ENCODE measurements at regions not wholly inside any gene's neighbourhood (a gene's known extent, or its start where the extent isn't known, plus 50 kb on each side); places are given as distances from the start of the nearest gene placed in this dataset.

DNA sequence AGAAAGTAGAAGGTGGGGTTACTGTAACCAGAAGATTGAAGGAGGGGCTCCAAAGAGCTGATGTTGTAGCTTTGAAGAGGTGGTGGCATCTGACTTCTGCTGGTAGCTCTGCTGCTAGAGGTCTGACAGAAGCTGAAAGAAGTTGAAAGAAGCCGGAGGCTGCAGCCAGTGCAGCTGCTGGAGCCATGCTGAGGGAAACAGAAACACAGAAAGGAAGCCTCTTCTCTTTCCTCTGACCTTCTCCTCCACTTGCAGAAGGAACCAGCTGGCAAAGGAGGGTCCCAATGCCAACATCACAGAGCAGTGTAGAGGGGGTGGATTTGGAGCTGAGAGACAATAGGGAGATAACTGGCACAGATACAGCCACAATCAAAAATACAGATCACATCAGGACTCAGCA is 89.3 kb upstream of the HHIP start:
- Histone ChIP-seq H3K4me1 (peaks cover 1% of the 10 kb centered on the region; the same call in 1 of the 3 replicates), H3K9me3 (no peaks in the 10 kb centered on the region), H3K27ac (no peak overlapping the region), H3K4me2 (no peak overlapping the region), H3K4me3 (no peak overlapping the region)
- FAIRE-seq, result no peak
- ChIA-PET CTCF (interaction anchor here (1.3 kb wide), 1 partner anchor 505 kb away, joined by 4 read pairs; no protein-coding TSS in a partner anchor), POLR2A (no interaction called here)
- no peak for DNase-seq (ENCODE audit: low read depth in 1 of 2, low spot score in 1 of 2)
- WGBS (ENCODE audit: missing lambda C conversion rate), result 90% methylated on average over 1 of the region's 1 CpG
- no peak for ATAC-seq
- TF ChIP-seq GATA3 (IDR thresholded peaks at IDR 0.05; ENCODE audit: borderline replicate concordance) (no peak), JUN (IDR thresholded peaks at IDR 0.05) (no peak), RAD21 (conservative IDR thresholded peaks at IDR 0.05 in 1 of 2, IDR thresholded peaks at IDR 0.05 in 1 of 2) (no peak), HOXB13 (CRISPR knock-in tag; IDR thresholded peaks at IDR 0.05; ENCODE audit: low read depth) (no peak), RARB (CRISPR knock-in tag; IDR thresholded peaks at IDR 0.05) (no peak), HDAC2 (IDR thresholded peaks at IDR 0.05) (no peak), ZC3H11A (IDR thresholded peaks at IDR 0.05) (no peak), TFCP2L1 (CRISPR knock-in tag; IDR thresholded peaks at IDR 0.05) (no peak), MYC (IDR thresholded peaks at IDR 0.05; ENCODE audit: borderline replicate concordance, low read length) (no peak), HOXA7 (CRISPR knock-in tag; IDR thresholded peaks at IDR 0.05) (no peak), FOXS1 (CRISPR knock-in tag; IDR thresholded peaks at IDR 0.05) (no peak), BHLHE40 (IDR thresholded peaks at IDR 0.05; ENCODE audit: low read depth, low read length) (no peak), RCOR1 (IDR thresholded peaks at IDR 0.05; ENCODE audit: low read depth, low read length) (no peak), EHF (CRISPR knock-in tag; IDR thresholded peaks at IDR 0.05) (no peak), KDM5A (IDR thresholded peaks at IDR 0.05) (no peak), CBX8 (IDR thresholded peaks at IDR 0.05) (no peak), TP53 (CRISPR knock-in tag; IDR thresholded peaks at IDR 0.05) (no peak)
- TF ChIP-seq, protein P1, sequence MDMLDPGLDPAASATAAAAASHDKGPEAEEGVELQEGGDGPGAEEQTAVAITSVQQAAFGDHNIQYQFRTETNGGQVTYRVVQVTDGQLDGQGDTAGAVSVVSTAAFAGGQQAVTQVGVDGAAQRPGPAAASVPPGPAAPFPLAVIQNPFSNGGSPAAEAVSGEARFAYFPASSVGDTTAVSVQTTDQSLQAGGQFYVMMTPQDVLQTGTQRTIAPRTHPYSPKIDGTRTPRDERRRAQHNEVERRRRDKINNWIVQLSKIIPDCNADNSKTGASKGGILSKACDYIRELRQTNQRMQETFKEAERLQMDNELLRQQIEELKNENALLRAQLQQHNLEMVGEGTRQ (IDR thresholded peaks at IDR 0.05), result no peak
- TF ChIP-seq, protein P2, sequence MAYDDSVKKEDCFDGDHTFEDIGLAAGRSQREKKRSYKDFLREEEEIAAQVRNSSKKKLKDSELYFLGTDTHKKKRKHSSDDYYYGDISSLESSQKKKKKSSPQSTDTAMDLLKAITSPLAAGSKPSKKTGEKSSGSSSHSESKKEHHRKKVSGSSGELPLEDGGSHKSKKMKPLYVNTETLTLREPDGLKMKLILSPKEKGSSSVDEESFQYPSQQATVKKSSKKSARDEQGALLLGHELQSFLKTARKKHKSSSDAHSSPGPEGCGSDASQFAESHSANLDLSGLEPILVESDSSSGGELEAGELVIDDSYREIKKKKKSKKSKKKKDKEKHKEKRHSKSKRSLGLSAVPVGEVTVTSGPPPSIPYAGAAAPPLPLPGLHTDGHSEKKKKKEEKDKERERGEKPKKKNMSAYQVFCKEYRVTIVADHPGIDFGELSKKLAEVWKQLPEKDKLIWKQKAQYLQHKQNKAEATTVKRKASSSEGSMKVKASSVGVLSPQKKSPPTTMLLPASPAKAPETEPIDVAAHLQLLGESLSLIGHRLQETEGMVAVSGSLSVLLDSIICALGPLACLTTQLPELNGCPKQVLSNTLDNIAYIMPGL (CRISPR knock-in tag; IDR thresholded peaks at IDR 0.05; ENCODE audit: borderline replicate concordance), result no peak

DNA sequence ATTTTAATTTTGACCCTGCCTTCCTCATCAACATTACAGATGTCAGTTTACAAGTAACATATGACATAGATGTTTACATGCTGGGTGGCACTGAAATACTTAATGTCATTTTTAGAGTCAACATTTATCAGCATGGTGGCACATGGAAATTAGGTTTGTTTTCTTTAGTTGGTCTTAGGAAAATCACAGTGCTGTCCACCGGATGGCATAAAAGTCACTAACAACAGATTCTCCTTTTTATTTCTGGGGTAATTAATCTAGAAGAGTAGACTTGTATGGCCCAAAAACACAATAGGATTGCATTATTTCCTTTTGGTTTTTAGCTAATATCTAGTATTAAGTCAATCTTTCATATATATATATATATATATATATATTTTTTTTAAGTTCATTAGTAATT is 88.6 kb upstream of the HHIP start:
- WGBS (ENCODE audit: missing lambda C conversion rate), result 73% methylated on average over 1 of the region's 1 CpG
- Histone ChIP-seq H3K4me1 (peaks cover 8% of the 10 kb centered on the region; the same call in 2 of the 3 replicates), H3K27ac (no peak overlapping the region), H3K9me3 (no peaks in the 10 kb centered on the region), H3K4me2 (no peak overlapping the region), H3K4me3 (no peak overlapping the region)
- DNase-seq (ENCODE audit: low read depth in 1 of 2, low spot score in 1 of 2), result peak in 1 of 2 experiments; percentile 6
- no peak for FAIRE-seq
- CTCF ChIA-PET, result no interaction called here
- POLR2A ChIA-PET, result no interaction called here
- TF ChIP-seq CHD4 (IDR thresholded peaks at IDR 0.05; ENCODE audit: borderline replicate concordance) (no peak), SMC3 (IDR thresholded peaks at IDR 0.05) (peak; percentile 31; the same call in 1 of the 3 replicates), RAD21 (conservative IDR thresholded peaks at IDR 0.05 in 1 of 2, IDR thresholded peaks at IDR 0.05 in 1 of 2) (peak; percentile 23 to 38; a peak in 3 of 5 replicates)
- TF ChIP-seq, protein P3, sequence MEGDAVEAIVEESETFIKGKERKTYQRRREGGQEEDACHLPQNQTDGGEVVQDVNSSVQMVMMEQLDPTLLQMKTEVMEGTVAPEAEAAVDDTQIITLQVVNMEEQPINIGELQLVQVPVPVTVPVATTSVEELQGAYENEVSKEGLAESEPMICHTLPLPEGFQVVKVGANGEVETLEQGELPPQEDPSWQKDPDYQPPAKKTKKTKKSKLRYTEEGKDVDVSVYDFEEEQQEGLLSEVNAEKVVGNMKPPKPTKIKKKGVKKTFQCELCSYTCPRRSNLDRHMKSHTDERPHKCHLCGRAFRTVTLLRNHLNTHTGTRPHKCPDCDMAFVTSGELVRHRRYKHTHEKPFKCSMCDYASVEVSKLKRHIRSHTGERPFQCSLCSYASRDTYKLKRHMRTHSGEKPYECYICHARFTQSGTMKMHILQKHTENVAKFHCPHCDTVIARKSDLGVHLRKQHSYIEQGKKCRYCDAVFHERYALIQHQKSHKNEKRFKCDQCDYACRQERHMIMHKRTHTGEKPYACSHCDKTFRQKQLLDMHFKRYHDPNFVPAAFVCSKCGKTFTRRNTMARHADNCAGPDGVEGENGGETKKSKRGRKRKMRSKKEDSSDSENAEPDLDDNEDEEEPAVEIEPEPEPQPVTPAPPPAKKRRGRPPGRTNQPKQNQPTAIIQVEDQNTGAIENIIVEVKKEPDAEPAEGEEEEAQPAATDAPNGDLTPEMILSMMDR (IDR thresholded peaks at IDR 0.05), result peak; percentile 23; the same call in 1 of the 3 replicates
- no peak for ATAC-seq

All from A549 (cell line).